WERI-Rb-1 (cell line): ENCODE measurements at regions not wholly inside any gene's neighbourhood (a gene's known extent, or its start where the extent isn't known, plus 50 kb on each side); places are given as distances from the start of the nearest gene placed in this dataset.

ENCODE experiments used
- DNase-seq: peaks from one replicate; pipeline ENCODE4 v3.0.0-alpha.2; 2020
- H3K27ac ChIP-seq: fragments of 250-450 bp; sonication (Bioruptor Pico); 2 replicates; pipeline ENCODE4 v1.5.1; 2020; ENCODE audit warnings: mild to moderate bottlenecking, moderate library complexity
- H3K27me3 ChIP-seq: fragments of 250-450 bp; sonication (Bioruptor Pico); 2 replicates; pipeline ENCODE4 v1.5.1; 2021; ENCODE audit warnings: mild to moderate bottlenecking, low read depth, moderate library complexity; ENCODE audit not compliant: insufficient read depth, severe bottlenecking
- H3K36me3 ChIP-seq: fragments of 250-450 bp; sonication (Bioruptor Pico); 2 replicates; pipeline ENCODE4 v1.5.1; 2020; ENCODE audit warnings: mild to moderate bottlenecking, moderate library complexity
- H3K4me3 ChIP-seq: 2 replicates; pipeline ENCODE4 v1.5.1; 2011; ENCODE audit warnings: low read depth, mild to moderate bottlenecking, control low read depth, low read length
- H3K9me3 ChIP-seq: fragments of 250-450 bp; sonication (Bioruptor Pico); 2 replicates; pipeline ENCODE4 v1.5.1; 2021; ENCODE audit warnings: mild to moderate bottlenecking, moderate library complexity; ENCODE audit not compliant: severe bottlenecking
- TF ChIP-seq, protein P1 (sequence below): IDR thresholded peaks from 2 replicates; pipeline ENCODE4 v1.5.1; 2011; ENCODE audit warnings: low read depth, mild to moderate bottlenecking, control low read depth, inconsistent platforms, low read length

- Histone ChIP-seq H3K9me3 (no peaks in the 10 kb centered on the region), H3K4me3 (no peak overlapping the region), H3K36me3 (no peaks in the 10 kb centered on the region), H3K27ac (no peak overlapping the region), H3K27me3 (peaks cover 96% of the 10 kb centered on the region)
- TF ChIP-seq, protein P1, sequence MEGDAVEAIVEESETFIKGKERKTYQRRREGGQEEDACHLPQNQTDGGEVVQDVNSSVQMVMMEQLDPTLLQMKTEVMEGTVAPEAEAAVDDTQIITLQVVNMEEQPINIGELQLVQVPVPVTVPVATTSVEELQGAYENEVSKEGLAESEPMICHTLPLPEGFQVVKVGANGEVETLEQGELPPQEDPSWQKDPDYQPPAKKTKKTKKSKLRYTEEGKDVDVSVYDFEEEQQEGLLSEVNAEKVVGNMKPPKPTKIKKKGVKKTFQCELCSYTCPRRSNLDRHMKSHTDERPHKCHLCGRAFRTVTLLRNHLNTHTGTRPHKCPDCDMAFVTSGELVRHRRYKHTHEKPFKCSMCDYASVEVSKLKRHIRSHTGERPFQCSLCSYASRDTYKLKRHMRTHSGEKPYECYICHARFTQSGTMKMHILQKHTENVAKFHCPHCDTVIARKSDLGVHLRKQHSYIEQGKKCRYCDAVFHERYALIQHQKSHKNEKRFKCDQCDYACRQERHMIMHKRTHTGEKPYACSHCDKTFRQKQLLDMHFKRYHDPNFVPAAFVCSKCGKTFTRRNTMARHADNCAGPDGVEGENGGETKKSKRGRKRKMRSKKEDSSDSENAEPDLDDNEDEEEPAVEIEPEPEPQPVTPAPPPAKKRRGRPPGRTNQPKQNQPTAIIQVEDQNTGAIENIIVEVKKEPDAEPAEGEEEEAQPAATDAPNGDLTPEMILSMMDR = no peak
- no peak for DNase-seq
These were observed 136.5 kb upstream of the PDE10A start for GRCh38 chr6:165799391-165800153.

- H3K27me3 ChIP-seq = peaks cover 96% of the 10 kb centered on the region
- peaks cover 2% of the 10 kb centered on the region for H3K9me3 ChIP-seq
- DNase-seq = no peak
- H3K27ac ChIP-seq = no peak overlapping the region
- no peak overlapping the region for H3K4me3 ChIP-seq
- no peaks in the 10 kb centered on the region for H3K36me3 ChIP-seq
- TF ChIP-seq, protein P1 = no peak
These were observed 135.9 kb upstream of the PDE10A start for GRCh38 chr6:165798991-165799390.

DNA sequence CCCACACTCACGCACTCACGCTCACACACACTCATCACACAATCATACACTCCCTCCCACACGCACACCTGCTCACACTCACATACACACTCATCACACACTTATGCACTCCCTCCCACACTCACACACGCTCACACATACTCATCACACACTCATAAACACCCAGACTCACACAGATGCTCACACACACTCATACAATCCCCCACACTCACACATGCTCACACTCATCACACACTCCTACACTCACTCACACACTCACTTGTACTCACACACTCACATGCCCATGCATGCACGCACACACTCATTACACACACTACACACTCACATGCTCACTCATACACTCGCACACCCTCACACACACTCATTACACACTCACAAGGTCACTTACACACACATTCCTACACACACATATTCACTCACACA is 131.1 kb upstream of the PDE10A start:
- H3K9me3 ChIP-seq = peaks cover 2% of the 10 kb centered on the region
- DNase-seq = no peak
- no peak overlapping the region for H3K4me3 ChIP-seq
- no peaks in the 10 kb centered on the region for H3K36me3 ChIP-seq
- TF ChIP-seq, protein P1 = no peak
- no peak overlapping the region for H3K27ac ChIP-seq
- peaks cover 95% of the 10 kb centered on the region for H3K27me3 ChIP-seq

- TF ChIP-seq, protein P1 = no peak
These were observed 130.3 kb upstream of the PDE10A start for GRCh38 chr6:165793287-165793825.

DNA sequence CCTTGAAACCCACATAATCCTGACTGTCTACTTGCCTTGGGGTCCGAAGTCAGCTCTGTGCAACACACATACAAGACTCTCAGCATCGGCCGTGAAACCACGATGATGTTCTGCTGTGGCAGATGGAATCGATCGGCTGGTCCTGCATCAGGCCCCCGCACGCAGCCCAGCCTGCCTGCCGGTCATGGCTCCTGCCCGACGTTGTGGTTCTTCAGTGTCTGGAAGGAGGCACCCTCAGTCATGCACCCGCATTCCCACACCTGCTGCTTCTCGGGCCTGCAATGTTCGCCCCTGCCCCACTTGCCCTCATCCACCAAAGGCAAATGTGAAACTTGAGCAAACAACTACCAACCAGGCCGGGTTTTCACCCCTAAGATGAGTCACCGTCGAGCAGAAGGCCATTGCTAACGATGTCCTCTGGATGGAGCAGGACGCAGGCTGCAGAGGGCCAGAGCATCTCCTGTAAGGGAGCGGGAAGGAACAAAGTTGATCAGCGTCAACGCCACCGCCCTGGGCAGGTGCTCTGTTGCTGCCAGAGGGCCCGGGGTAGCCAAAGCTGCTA is 128.9 kb upstream of the PDE10A start:
- DNase-seq = no peak

More at GRCh38 chr6:165793287-165793825, 130.3 kb upstream of the PDE10A start:
- DNase-seq = no peak
- Histone ChIP-seq H3K9me3 (peaks cover 2% of the 10 kb centered on the region), H3K4me3 (no peak overlapping the region), H3K27ac (no peak overlapping the region), H3K27me3 (peaks cover 95% of the 10 kb centered on the region), H3K36me3 (no peaks in the 10 kb centered on the region)

More for the DNA sequence above, 128.9 kb upstream of the PDE10A start:
- Histone ChIP-seq H3K27me3 (peaks cover 94% of the 10 kb centered on the region), H3K36me3 (no peaks in the 10 kb centered on the region), H3K9me3 (peaks cover 2% of the 10 kb centered on the region), H3K27ac (no peak overlapping the region), H3K4me3 (no peak overlapping the region)
- TF ChIP-seq, protein P1 = no peak
